ENCODE measurements at regions not wholly inside any gene's neighbourhood (a gene's known extent, or its start where the extent isn't known, plus 50 kb on each side); places are given as distances from the start of the nearest gene placed in this dataset.
"Not testable (repeated sequence)": the region's sequence is repeated elsewhere in the genome, so short reads cannot be mapped to it uniquely, and the experiment has no call there.

- DNase-seq = no peak
These were observed 191.8 kb downstream of the CGGBP1 start for GRCh38 chr3:87867001-87867400.

DNA sequence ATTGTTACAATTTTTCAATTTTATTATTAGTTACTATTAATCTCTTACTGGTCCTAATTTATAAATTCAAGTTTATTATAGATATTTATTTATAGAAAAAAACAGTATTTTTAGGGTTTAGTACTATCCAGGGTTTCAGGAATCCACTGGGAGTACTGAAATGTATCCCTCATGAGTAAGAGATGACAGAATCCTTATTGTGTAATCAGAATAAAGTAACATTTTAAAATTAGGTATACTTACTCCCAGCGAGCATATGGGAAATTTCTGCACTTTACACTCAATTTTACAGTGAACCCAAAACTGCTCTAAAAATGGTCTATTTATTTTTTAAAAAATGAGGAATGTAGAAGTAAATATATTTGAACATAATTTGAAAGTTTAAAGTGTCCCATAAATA lies 202.7 kb downstream of the CGGBP1 start:
- DNase-seq = no peak

DNA sequence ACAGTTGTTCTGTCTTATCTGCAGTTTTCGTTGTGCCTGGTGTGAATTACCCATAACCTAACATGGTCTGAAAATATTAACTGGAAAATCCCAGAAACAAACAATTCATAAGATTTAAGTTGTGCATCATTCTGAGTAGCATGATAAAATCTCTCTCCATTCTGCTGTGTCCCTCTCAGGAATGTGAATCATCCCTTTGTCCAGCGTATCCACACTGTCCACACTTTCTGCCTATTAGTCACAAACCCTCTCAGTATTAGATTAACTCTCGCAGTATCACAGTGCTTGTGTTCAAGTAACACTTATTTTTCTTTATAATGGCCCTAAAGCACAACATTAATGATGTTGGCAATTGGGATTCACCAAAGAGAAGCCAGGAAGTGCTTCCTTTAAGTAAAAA lies 203.2 kb downstream of the CGGBP1 start:
- DNase-seq = no peak

- DNase-seq = no peak
These were observed 203.6 kb downstream of the CGGBP1 start for GRCh38 chr3:87855211-87855610.

DNA sequence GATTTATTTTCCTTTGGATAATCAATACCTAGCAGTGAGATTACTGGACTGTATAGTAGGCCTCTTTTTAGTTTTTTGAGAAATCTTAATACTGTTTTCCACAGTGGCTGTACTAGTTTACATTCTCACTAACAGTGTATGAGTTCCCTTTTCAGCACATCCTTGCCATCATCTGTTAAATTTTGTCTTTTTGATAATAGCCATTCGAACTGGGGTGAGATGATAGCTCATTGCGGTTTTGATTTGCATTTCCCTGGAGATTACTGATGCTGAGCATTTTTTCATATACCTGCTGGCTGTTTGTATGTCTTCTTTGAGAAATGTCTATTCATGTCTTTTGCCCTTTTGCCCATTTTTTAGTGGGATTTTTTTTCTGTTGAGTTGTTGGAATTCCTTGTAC lies 210.8 kb downstream of the CGGBP1 start:
- DNase-seq = no peak

- DNase-seq = no peak
These were observed 221.7 kb downstream of the CGGBP1 start for GRCh38 chr3:87837076-87837475.

GRCh38 chr3:87836026-87836425 lies 222.8 kb downstream of the CGGBP1 start:
- DNase-seq = no peak

GRCh38 chr3:87835236-87835635 lies 223.6 kb downstream of the CGGBP1 start:
- DNase-seq = no peak

DNA sequence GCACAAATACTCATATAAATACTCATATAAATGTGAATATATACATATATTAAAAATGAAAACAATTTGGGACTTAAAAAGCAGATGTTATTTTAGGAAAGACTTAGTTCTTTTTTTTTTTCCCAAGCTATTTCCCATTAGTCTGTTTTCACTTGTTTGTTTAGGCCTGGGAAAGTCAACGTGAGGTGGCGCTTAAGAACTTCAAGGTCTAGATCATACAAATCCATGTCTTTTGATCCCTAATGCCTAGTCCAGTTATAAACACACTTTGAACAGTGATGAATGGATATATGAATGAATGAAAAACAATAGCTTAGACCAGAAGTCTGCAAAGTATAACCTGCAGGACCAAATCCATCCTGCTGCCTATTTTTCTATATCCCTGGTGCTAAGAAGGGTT lies 224.5 kb downstream of the CGGBP1 start:
- DNase-seq = no peak

- no peak for DNase-seq
These were observed 225.8 kb downstream of the CGGBP1 start for GRCh38 chr3:87833039-87833377.

GRCh38 chr3:87828046-87828445 lies 230.8 kb downstream of the CGGBP1 start:
- DNase-seq = no peak

DNA sequence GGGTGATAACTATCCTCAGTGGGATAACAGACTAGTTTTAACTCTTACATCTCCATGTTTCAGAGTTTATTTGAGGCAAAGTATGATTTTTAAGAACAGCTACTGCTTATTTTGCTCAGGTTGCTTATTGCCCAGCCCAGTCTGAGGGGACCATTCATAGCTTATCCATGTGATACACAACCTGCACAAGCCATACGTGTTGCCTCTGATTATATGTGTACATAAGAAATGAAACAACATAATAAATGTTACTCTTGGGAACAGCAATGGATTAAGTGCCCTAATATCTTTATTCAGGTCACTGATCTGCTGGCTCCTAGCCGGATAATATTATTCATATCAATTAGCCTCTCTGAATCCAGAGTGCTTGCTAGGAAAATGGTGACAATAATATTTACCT lies 236.2 kb downstream of the CGGBP1 start:
- DNase-seq = no peak

- not testable (repeated sequence) for DNase-seq
These were observed 245.3 kb downstream of the CGGBP1 start for GRCh38 chr3:87813503-87813902.

GRCh38 chr3:87811953-87812352 lies 246.9 kb downstream of the CGGBP1 start:
- no peak for DNase-seq

DNA sequence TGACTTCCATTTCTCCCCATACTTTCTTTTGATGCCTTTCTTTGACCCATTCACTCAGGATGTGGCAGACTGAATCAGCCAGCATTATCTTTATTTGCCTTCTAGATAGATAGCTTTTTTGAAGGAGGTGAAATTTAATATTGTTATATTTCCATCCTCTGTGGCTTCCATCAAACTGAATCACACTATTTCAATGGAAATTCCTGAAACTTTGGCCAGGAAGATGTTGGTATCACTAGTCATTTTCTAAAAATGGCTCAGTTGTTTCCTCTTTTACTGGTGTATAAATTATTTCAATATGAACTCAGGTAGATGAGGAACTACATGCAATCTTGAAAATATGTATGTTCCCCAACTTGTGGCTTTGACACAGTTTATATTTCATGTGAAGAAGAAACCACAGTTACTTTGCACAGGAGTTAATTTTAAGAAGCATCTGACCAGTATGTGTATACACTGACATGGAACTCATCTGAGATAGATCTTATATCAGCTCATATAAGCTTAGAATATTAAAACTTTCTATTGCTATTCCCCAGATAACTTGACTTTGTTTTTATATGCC lies 248.3 kb downstream of the CGGBP1 start:
- no peak for DNase-seq

GRCh38 chr3:87805670-87806069 lies 253.1 kb downstream of the CGGBP1 start:
- DNase-seq = no peak

DNA sequence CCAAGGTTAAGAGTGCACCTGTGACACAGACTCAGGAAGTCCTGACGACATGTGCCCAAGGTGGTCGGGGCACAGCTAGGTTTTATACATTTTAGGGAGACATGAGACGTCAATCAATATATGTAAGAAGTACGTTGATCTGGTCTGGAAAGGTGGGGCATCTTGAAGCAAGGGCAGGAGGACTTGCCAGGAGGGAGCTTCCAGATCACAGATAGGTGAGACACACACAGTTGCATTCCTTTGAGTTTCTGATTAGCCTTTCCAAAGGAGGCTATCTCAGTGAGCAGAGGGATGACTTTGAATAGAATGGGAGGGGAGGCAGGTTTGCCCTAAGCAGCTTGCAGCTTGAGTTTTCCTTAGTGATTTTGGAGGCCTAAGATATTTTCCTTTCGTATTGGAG lies 257.4 kb downstream of the CGGBP1 start:
- no peak for DNase-seq

DNA sequence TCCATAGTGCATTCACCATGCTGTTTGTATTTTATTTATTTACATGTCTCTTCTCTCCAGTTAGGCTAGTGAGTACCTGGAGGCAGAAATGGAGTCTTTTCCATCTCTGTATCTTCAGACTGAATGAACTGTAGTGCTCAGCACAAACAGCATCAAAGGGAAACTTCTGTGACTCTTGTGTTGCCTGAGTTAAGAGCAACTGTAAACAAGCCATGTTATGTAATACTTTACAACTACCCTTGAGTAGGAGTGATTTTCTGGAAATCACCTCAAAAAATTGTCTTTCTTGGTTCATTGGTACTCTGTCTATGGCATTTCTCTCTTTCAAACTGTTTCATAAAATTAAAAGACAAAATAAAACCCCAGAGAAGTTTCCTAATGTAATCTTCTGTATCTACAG lies 258.3 kb downstream of the CGGBP1 start:
- DNase-seq = no peak

GRCh38 chr3:87798567-87798947 lies 260.2 kb downstream of the CGGBP1 start:
- DNase-seq = no peak

DNA sequence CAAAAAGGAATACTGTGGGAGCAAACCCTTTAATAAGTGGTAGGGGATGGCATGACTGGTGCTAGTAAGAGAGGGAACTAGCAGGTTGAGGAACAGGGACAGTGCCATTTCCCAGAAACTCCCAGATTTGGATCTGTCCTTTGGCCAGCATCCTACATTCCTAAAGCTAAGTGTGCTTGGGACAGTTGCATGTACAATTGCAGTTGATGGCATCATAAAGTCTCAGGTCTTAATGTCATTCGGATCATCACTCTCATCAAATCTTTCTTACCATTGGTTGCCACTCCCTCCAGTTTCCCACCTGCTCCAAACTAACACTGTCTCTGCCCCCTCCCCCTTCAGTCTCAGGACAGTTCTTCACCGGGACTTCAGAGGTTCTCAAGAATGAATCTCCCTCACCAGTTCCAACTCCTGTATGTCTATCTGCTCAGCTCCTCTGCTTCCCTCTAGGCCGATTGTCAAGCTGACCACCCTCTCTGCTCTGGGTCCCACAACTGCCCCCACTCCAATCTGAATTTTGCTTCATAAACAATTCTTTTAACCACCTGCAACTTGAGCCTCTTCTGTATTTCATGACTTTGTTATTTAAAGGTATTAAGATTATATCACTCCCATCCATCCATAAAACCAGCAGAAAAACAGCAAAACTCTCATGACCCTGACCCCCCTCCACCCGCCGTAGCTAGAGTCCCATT lies 260.8 kb downstream of the CGGBP1 start:
- no peak for DNase-seq

DNA sequence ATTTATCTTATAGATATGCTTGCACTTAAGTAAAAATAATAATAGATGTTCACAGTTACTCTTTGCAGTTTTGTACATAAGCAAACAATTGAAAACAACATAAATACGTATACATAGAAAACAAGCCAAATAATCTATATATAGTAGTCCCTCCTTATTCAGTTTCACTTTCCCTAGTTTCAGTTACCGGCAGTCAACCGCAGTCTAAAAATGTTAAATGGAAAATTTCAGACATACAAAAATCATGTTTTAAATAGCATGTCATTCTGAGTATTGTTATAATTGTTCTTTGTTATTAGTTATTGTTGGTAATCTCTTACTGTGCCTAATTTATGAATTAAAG lies 262.0 kb downstream of the CGGBP1 start:
- DNase-seq = no peak

DNA sequence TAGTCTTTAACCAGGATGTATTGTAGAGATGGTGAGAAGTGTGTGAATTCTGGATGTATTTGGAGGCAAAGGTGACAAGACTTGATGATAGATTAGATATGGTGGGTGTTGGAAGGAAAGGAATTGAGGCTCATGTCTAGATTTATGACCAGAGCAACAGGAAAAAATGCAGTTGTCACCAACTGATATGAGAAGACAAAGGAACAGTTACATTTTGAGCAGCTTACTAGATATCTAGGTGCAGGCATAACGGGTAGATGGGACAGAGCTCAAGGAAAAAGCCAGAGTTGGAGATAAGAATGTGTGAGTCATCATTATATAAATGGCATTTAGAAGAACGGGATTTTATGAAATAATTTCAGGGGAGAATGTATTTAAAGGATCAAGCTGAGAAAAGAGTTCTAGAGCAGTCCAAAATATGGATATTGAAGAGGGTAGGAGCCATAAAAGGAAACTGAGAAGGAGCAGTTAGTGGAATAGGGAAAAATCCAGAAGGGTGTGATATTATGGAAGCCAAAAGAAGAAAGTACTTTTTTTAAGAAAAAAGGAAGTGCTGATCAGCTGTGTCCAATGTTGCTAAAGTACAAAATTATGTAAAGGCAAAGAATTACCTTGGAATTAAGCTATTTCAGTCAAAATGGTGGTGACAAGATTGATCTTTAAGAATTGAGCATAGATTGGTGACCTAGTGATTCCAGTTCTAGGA lies 262.5 kb downstream of the CGGBP1 start:
- DNase-seq = no peak

DNA sequence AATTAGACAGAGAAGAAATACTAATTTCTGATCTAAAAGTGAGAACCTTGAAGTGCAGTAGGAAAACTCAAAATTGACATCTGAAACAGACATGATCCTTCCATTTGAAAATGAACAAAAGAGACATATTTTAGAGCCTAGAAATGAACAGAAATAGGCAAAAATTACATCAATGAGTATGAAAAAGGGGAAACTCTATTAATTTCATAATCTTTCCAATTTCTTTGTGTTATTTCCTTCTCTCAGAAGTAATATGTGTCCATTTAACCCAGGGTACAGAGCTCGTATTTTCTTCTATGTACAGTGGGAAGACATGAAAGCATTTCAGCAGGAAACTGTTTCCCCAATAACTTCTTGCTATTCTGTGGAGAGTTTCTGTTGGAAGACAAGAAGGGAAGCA lies 263.1 kb downstream of the CGGBP1 start:
- DNase-seq = no peak

DNA sequence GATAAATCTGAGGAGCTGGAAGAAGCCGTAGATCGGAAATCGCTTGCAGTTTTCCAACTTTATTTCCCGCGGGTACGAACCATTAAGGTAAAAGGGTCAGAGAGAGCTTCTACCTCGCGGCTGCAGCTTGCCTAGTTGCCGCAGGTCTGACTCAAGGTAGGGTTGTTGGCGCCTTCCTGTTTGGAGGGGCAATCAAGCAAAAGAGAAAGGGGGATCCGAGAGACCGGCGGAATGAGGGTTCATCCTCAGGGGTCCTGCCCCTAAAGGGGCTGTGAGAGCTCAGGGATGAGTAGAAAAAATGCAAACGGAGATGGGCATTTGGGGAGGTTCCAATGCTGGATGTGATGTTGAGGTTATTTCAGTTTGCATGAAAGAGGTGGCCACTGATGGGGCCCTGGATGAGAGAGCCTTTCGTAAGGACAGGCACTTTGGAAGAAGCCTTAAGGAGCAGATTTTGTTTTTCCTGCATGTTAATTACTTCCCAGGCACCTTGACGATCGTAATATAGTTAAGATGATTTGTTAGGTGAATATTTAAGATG lies 265.4 kb downstream of the CGGBP1 start:
- no peak for DNase-seq
